Left lung (tissue), 4 donors: ENCODE measurements at regions not wholly inside any gene's neighbourhood (a gene's known extent, or its start where the extent isn't known, plus 50 kb on each side); places are given as distances from the start of the nearest gene placed in this dataset.

Experiments used
- ATAC-seq: fragments of 200-7000 bp; cut with Tn5 transposase; one replicate; pipeline ENCODE4 v1.9.1; 2020; ENCODE audit warnings: moderate library complexity
- DNase-seq, 4 donors: peaks; one replicate each; pipeline ENCODE4 v3.0.0-alpha.2; 2013 to 2020
- H3K27ac ChIP-seq, 2 donors: fragments of 200-600 bp; sonication (generic) in 1 of 2; one replicate each; pipeline versions ENCODE4 v1.5.0 to v1.8.0; 2020 to 2021
- H3K27me3 ChIP-seq, 2 donors: fragments of 200-600 bp; sonication (generic) in 1 of 2; one replicate each; pipeline versions ENCODE4 v1.5.0 to v1.8.0; 2020 to 2021
- H3K36me3 ChIP-seq, 2 donors: fragments of 200-600 bp; sonication (generic) in 1 of 2; one replicate each; pipeline versions ENCODE4 v1.5.0 to v1.8.0; 2020 to 2021
- H3K4me1 ChIP-seq, 2 donors: fragments of 200-600 bp; one replicate each; pipeline ENCODE4 v1.8.0; 2021
- H3K4me3 ChIP-seq, 2 donors: fragments of 200-600 bp; sonication (generic) in 1 of 2; one replicate each; pipeline versions ENCODE4 v1.5.0 to v1.8.0; 2020 to 2021; ENCODE audit warnings: mild to moderate bottlenecking in 1 of 2
- H3K9me3 ChIP-seq, 2 donors: fragments of 200-600 bp; sonication (generic) in 1 of 2; one replicate each; pipeline versions ENCODE4 v1.5.0 to v1.8.0; 2020 to 2021
- intact Hi-C, 2 donors: fragments of 100-400 bp; cut with DNase I; formaldehyde crosslinking; loops; one replicate each; pipeline versions ENCODE4 v1.11.2 to v1.14.2; 2022
- TF ChIP-seq, protein P1 (sequence below), 2 donors: fragments of 200-600 bp; sonication (generic) in 1 of 2; IDR thresholded peaks; one replicate each; pipeline versions ENCODE4 v1.5.0 to v1.8.0; 2021; ENCODE audit warnings: antibody characterized with exemption in 2 of 2
- donor health status: DM: no; HTN: yes; CAD: no.
- donor health status: DM: no; HTN: no; CAD: no.

DNA sequence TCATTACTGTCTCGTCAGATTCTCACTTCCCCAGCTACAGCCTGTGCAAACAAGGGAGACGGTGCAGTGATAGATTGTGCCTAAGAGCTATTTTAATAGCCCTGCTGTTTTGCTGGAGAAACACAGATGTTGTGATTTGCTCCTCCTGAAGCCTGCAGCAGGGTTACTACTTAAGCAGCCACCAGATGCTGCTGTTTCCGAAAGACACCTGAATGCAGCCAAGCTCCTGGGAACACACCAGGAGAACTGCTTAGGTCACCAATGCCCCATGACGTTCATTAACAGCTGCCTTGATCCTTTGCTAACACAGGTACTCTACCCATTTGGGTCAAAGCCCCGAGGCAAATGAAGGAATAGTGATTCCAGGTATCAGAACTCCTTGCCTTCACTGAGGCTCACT lies 411.8 kb upstream of the DAB1 start:
- H3K36me3 ChIP-seq = no peaks in the 10 kb centered on the region
- no peaks in the 10 kb centered on the region for H3K4me1 ChIP-seq
- H3K27me3 ChIP-seq = no peaks in the 10 kb centered on the region
- TF ChIP-seq, protein P1, sequence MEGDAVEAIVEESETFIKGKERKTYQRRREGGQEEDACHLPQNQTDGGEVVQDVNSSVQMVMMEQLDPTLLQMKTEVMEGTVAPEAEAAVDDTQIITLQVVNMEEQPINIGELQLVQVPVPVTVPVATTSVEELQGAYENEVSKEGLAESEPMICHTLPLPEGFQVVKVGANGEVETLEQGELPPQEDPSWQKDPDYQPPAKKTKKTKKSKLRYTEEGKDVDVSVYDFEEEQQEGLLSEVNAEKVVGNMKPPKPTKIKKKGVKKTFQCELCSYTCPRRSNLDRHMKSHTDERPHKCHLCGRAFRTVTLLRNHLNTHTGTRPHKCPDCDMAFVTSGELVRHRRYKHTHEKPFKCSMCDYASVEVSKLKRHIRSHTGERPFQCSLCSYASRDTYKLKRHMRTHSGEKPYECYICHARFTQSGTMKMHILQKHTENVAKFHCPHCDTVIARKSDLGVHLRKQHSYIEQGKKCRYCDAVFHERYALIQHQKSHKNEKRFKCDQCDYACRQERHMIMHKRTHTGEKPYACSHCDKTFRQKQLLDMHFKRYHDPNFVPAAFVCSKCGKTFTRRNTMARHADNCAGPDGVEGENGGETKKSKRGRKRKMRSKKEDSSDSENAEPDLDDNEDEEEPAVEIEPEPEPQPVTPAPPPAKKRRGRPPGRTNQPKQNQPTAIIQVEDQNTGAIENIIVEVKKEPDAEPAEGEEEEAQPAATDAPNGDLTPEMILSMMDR (IDR thresholded peaks at IDR 0.05) = no peak
- H3K4me3 ChIP-seq = no peak overlapping the region
- intact Hi-C loops = no loop called here
- H3K9me3 ChIP-seq = peaks cover 0 to 3% of the 10 kb centered on the region in 2 donors
- H3K27ac ChIP-seq = no peak overlapping the region
- DNase-seq = no peak
- no peak for ATAC-seq

GRCh38 chr1:57833296-57833695 lies 409.4 kb upstream of the DAB1 start:
- H3K9me3 ChIP-seq = no peaks in the 10 kb centered on the region
- intact Hi-C loops = no loop called here
- H3K4me3 ChIP-seq = no peak overlapping the region
- TF ChIP-seq, protein P1 (IDR thresholded peaks at IDR 0.05) = no peak
- ATAC-seq (no peak), DNase-seq (no peak)
- no peak overlapping the region for H3K27ac ChIP-seq
- H3K27me3 ChIP-seq = no peaks in the 10 kb centered on the region
- no peaks in the 10 kb centered on the region for H3K4me1 ChIP-seq
- H3K36me3 ChIP-seq = no peaks in the 10 kb centered on the region

GRCh38 chr1:57832612-57833011 lies 408.8 kb upstream of the DAB1 start:
- peak; percentile 22 for ATAC-seq
- no peaks in the 10 kb centered on the region for H3K27me3 ChIP-seq
- H3K4me3 ChIP-seq = no peak overlapping the region
- intact Hi-C loops = no loop called here
- TF ChIP-seq, protein P1 (IDR thresholded peaks at IDR 0.05) = no peak
- H3K27ac ChIP-seq = no peak overlapping the region
- H3K36me3 ChIP-seq = no peaks in the 10 kb centered on the region
- no peaks in the 10 kb centered on the region for H3K4me1 ChIP-seq
- H3K9me3 ChIP-seq = no peaks in the 10 kb centered on the region
- DNase-seq = no peak

- Histone ChIP-seq H3K36me3 (no peaks in the 10 kb centered on the region), H3K9me3 (no peaks in the 10 kb centered on the region), H3K27me3 (no peaks in the 10 kb centered on the region), H3K27ac (no peak overlapping the region), H3K4me3 (no peak overlapping the region), H3K4me1 (no peaks in the 10 kb centered on the region)
- TF ChIP-seq, protein P1 (IDR thresholded peaks at IDR 0.05) = no peak
- DNase-seq (no peak), ATAC-seq (peak; percentile 63)
- intact Hi-C loops = no loop called here
Observed at GRCh38 chr1:57831624-57832023, 407.8 kb upstream of the DAB1 start.

DNA sequence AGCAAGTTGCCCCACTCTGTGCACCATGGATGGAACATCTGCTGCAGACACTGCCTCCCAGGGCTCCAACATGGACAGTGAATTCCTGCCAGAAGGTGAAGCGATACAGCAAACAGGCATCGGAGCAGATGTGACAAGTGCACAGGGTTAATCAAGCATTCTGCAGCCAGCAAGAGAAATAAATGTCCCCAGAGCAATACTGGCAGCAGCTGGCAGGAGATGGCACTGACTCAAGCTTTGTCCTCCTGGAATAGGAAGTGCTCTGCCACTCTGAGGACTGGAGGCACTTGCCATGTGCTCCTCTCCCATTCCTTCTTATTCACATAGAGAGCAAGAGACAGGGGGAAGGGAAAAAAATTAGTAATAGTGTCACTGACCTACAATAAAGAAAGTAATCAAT lies 402.7 kb upstream of the DAB1 start:
- DNase-seq = no peak
- intact Hi-C loops = no loop called here
- Histone ChIP-seq H3K4me3 (no peak overlapping the region), H3K4me1 (no peaks in the 10 kb centered on the region), H3K27me3 (no peaks in the 10 kb centered on the region), H3K9me3 (no peaks in the 10 kb centered on the region), H3K27ac (no peak overlapping the region), H3K36me3 (no peaks in the 10 kb centered on the region)
- TF ChIP-seq, protein P1 (IDR thresholded peaks at IDR 0.05) = no peak
- no peak for ATAC-seq
